Gastrocnemius medialis (tissue), 4 donors: ENCODE measurements at regions not wholly inside any gene's neighbourhood (a gene's known extent, or its start where the extent isn't known, plus 50 kb on each side); places are given as distances from the start of the nearest gene placed in this dataset.

ENCODE experiments used
- POLR2A ChIP-seq, 2 donors: fragments of 450-650 bp; IDR thresholded peaks; one replicate each; pipeline ENCODE4 v1.6.1; 2017; ENCODE audit warnings: antibody characterized with exemption in 2 of 2, mild to moderate bottlenecking in 2 of 2, moderate library complexity in 2 of 2
- TF ChIP-seq, protein P1 (sequence below), 5 experiments: fragments of 450-650 bp in 3 of 5; fragments of 200-600 bp in 2 of 5; sonication (generic) in 2 of 5; IDR thresholded peaks in 4 of 5; conservative IDR thresholded peaks in 1 of 5; 1 replicate in 4 of 5; 2 replicates in 1 of 5; pipeline ENCODE4 v1.5.1; 2016 to 2019; ENCODE audit warnings: antibody characterized with exemption in 5 of 5, mild to moderate bottlenecking in 3 of 5, moderate library complexity in 3 of 5

DNA sequence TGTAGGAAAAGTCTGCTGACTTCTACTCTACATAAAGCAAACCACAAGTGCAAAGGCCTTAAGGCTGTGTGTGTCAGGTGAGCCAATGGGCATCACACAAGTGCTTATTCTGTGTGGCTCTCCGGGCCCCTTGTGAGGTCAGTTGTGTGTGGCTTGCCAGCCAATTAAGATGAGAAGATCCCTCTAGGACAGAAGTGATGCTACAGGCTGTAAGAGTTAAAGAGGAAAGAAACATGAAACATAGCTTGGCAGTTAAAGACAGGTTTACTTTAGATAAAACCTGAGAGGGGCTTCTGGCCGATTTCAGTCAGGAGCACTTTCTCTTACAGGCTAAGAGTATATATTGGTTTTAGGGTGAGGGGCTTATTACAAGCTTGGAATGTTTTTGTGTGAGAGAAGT lies 242.4 kb downstream of the NFATC2 start:
- TF ChIP-seq POLR2A (IDR thresholded peaks at IDR 0.05), result no peak
- TF ChIP-seq, protein P1, sequence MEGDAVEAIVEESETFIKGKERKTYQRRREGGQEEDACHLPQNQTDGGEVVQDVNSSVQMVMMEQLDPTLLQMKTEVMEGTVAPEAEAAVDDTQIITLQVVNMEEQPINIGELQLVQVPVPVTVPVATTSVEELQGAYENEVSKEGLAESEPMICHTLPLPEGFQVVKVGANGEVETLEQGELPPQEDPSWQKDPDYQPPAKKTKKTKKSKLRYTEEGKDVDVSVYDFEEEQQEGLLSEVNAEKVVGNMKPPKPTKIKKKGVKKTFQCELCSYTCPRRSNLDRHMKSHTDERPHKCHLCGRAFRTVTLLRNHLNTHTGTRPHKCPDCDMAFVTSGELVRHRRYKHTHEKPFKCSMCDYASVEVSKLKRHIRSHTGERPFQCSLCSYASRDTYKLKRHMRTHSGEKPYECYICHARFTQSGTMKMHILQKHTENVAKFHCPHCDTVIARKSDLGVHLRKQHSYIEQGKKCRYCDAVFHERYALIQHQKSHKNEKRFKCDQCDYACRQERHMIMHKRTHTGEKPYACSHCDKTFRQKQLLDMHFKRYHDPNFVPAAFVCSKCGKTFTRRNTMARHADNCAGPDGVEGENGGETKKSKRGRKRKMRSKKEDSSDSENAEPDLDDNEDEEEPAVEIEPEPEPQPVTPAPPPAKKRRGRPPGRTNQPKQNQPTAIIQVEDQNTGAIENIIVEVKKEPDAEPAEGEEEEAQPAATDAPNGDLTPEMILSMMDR (IDR thresholded peaks at IDR 0.05 in 4 of 5, conservative IDR thresholded peaks at IDR 0.05 in 1 of 5), result no peak
